ENCODE measurements at regions not wholly inside any gene's neighbourhood (a gene's known extent, or its start where the extent isn't known, plus 50 kb on each side); places are given as distances from the start of the nearest gene placed in this dataset.

GRCh38 chr18:46298511-46298910, 194.3 kb downstream of the HAUS1 start:
- TF ChIP-seq POLR2AphosphoS5 (IDR thresholded peaks at IDR 0.05; ENCODE audit: low read depth, low read length) (no peak), TAF1 (IDR thresholded peaks at IDR 0.05; ENCODE audit: borderline replicate concordance, insufficient read depth, low read length) (no peak), FOXP2 (optimal IDR thresholded peaks at IDR 0.05; ENCODE audit: borderline replicate concordance, extremely low read depth, extremely low read length, insufficient read depth) (no peak)
- TF ChIP-seq, protein P1, sequence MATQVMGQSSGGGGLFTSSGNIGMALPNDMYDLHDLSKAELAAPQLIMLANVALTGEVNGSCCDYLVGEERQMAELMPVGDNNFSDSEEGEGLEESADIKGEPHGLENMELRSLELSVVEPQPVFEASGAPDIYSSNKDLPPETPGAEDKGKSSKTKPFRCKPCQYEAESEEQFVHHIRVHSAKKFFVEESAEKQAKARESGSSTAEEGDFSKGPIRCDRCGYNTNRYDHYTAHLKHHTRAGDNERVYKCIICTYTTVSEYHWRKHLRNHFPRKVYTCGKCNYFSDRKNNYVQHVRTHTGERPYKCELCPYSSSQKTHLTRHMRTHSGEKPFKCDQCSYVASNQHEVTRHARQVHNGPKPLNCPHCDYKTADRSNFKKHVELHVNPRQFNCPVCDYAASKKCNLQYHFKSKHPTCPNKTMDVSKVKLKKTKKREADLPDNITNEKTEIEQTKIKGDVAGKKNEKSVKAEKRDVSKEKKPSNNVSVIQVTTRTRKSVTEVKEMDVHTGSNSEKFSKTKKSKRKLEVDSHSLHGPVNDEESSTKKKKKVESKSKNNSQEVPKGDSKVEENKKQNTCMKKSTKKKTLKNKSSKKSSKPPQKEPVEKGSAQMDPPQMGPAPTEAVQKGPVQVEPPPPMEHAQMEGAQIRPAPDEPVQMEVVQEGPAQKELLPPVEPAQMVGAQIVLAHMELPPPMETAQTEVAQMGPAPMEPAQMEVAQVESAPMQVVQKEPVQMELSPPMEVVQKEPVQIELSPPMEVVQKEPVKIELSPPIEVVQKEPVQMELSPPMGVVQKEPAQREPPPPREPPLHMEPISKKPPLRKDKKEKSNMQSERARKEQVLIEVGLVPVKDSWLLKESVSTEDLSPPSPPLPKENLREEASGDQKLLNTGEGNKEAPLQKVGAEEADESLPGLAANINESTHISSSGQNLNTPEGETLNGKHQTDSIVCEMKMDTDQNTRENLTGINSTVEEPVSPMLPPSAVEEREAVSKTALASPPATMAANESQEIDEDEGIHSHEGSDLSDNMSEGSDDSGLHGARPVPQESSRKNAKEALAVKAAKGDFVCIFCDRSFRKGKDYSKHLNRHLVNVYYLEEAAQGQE (IDR thresholded peaks at IDR 0.05; ENCODE audit: insufficient read depth in 1 of 2, low read depth in 2 of 2, low read length in 2 of 2) = no peak

Data from PFSK-1 (cell line).